NCI-H774 (cell line): ENCODE measurements at regions not wholly inside any gene's neighbourhood (a gene's known extent, or its start where the extent isn't known, plus 50 kb on each side); places are given as distances from the start of the nearest gene placed in this dataset.
A peak's percentile ranks its signal among the peaks of the same experiment; 100 is the strongest.
"Not testable (repeated sequence)": the region's sequence is repeated elsewhere in the genome, so short reads cannot be mapped to it uniquely, and the experiment has no call there.

Experiments used
- DNase-seq: peaks from one replicate; lab custom pipeline; 2025; lab: John Stamatoyannopoulos, UW

GRCh38 chr17:71019699-71020098 lies 850.4 kb downstream of the KCNJ2 start:
- no peak for DNase-seq

GRCh38 chr17:71022758-71023157 lies 853.4 kb downstream of the KCNJ2 start:
- DNase-seq = no peak

- no peak for DNase-seq
These were observed 854.1 kb downstream of the KCNJ2 start for GRCh38 chr17:71023249-71024030.

- DNase-seq = no peak
These were observed 854.8 kb downstream of the KCNJ2 start for GRCh38 chr17:71024172-71024571.

- no peak for DNase-seq
These were observed 855.6 kb downstream of the KCNJ2 start for GRCh38 chr17:71024969-71025368.

GRCh38 chr17:71029246-71029645 lies 859.9 kb downstream of the KCNJ2 start:
- no peak for DNase-seq

GRCh38 chr17:71031286-71031685 lies 862.0 kb downstream of the KCNJ2 start:
- DNase-seq = not testable (repeated sequence)

GRCh38 chr17:71032746-71033273 lies 863.5 kb downstream of the KCNJ2 start:
- DNase-seq = no peak

GRCh38 chr17:71033336-71033735 lies 864.0 kb downstream of the KCNJ2 start:
- DNase-seq = no peak

- DNase-seq = no peak
These were observed 865.9 kb downstream of the KCNJ2 start for GRCh38 chr17:71035226-71035625.

- no peak for DNase-seq
These were observed 868.1 kb downstream of the KCNJ2 start for GRCh38 chr17:71037386-71037785.

GRCh38 chr17:71039391-71039790 lies 870.1 kb downstream of the KCNJ2 start:
- DNase-seq = no peak

- DNase-seq = no peak
These were observed 883.6 kb downstream of the KCNJ2 start for GRCh38 chr17:71052971-71053370.

- no peak for DNase-seq
These were observed 885.8 kb downstream of the KCNJ2 start for GRCh38 chr17:71055128-71055527.

GRCh38 chr17:71057448-71057847 lies 888.1 kb downstream of the KCNJ2 start:
- no peak for DNase-seq

GRCh38 chr17:71057938-71058337 lies 888.6 kb downstream of the KCNJ2 start:
- DNase-seq = no peak

GRCh38 chr17:71063127-71063526 lies 893.8 kb downstream of the KCNJ2 start:
- no peak for DNase-seq

GRCh38 chr17:71063559-71063958 lies 894.2 kb downstream of the KCNJ2 start:
- no peak for DNase-seq

GRCh38 chr17:71067669-71068407 lies 898.5 kb downstream of the KCNJ2 start:
- no peak for DNase-seq

- DNase-seq = no peak
These were observed 899.0 kb downstream of the KCNJ2 start for GRCh38 chr17:71068408-71068750.

- no peak for DNase-seq
These were observed 901.7 kb downstream of the KCNJ2 start for GRCh38 chr17:71071041-71071440.

- DNase-seq = no peak
These were observed 902.5 kb downstream of the KCNJ2 start for GRCh38 chr17:71071837-71072236.

GRCh38 chr17:71080937-71081336 lies 911.6 kb downstream of the KCNJ2 start:
- DNase-seq = peak; percentile 59
